ENCODE measurements at regions not wholly inside any gene's neighbourhood (a gene's known extent, or its start where the extent isn't known, plus 50 kb on each side); places are given as distances from the start of the nearest gene placed in this dataset.

DNA sequence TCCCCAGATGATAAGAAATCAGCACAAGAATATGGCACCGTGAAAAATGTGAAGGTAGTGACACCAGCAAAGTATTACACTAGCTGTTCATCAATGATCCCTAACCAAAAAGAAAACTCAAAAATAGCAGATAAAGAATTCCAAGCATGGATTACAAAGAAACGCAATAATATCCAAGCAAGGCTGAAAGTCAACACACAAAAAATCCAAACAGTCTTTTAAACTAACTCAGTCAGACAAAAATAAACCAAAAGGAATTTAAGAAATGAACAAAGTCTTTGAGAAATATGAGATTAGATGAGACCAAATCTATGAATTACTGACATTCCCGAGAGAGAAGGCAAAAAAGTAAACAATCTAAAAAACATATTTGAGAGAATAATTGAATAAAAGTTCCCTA lies 976.1 kb upstream of the MAP3K7 start:
- no peak for TF ChIP-seq POLR2A (IDR thresholded peaks at IDR 0.05)
- TF ChIP-seq, protein P1, sequence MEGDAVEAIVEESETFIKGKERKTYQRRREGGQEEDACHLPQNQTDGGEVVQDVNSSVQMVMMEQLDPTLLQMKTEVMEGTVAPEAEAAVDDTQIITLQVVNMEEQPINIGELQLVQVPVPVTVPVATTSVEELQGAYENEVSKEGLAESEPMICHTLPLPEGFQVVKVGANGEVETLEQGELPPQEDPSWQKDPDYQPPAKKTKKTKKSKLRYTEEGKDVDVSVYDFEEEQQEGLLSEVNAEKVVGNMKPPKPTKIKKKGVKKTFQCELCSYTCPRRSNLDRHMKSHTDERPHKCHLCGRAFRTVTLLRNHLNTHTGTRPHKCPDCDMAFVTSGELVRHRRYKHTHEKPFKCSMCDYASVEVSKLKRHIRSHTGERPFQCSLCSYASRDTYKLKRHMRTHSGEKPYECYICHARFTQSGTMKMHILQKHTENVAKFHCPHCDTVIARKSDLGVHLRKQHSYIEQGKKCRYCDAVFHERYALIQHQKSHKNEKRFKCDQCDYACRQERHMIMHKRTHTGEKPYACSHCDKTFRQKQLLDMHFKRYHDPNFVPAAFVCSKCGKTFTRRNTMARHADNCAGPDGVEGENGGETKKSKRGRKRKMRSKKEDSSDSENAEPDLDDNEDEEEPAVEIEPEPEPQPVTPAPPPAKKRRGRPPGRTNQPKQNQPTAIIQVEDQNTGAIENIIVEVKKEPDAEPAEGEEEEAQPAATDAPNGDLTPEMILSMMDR (IDR thresholded peaks at IDR 0.05): no peak

Measured in breast epithelium (tissue), 3 donors.